Activated naive CD4-positive, alpha-beta T cell treated with Interleukin-2 at 50 U/mL for 16 hours (primary cell): ENCODE measurements at regions not wholly inside any gene's neighbourhood (a gene's known extent, or its start where the extent isn't known, plus 50 kb on each side); places are given as distances from the start of the nearest gene placed in this dataset.

Experiments
- DNase-seq: peaks from one replicate; pipeline ENCODE4 v3.0.0-alpha.2; 2020

DNA sequence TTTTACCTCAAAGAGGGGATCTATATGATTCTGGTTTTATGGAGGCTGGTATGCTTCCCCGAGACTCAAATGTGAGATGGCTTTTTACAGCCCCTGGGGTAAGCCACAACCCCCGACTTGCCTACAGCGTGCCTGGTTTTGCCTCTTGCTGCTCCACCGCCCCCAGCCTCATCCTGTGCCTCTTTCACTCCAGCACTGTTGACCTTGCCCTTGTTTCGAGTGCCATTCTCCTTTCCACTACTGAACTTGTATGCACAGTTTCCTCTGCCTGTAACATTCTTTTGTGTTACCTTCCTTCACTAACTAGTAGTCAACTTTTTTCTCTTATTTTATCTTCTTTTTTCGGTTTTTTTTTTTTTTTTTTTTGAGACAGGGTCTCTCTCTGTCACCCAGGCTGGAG, 219.0 kb upstream of the ZBED5 start:
- DNase-seq, result no peak

DNA sequence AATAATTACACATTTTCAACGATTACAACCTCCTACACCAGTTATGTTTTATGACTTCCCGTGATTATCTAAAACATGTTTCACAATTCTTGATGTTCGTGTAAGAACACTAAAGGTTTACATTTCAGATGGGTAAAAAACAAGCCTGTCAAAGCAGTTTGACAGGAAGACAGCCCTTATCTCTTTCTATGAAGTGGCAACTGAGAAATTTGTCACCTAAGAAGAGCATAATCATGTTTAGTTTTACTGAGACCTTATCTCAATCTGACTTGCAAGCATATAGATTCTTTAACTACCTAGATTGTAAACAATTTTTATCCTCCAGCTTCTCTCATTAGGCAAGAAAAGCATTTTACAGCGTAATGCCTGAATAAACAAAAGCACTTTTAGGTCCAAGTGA, 218.4 kb upstream of the ZBED5 start:
- DNase-seq, result no peak

DNA sequence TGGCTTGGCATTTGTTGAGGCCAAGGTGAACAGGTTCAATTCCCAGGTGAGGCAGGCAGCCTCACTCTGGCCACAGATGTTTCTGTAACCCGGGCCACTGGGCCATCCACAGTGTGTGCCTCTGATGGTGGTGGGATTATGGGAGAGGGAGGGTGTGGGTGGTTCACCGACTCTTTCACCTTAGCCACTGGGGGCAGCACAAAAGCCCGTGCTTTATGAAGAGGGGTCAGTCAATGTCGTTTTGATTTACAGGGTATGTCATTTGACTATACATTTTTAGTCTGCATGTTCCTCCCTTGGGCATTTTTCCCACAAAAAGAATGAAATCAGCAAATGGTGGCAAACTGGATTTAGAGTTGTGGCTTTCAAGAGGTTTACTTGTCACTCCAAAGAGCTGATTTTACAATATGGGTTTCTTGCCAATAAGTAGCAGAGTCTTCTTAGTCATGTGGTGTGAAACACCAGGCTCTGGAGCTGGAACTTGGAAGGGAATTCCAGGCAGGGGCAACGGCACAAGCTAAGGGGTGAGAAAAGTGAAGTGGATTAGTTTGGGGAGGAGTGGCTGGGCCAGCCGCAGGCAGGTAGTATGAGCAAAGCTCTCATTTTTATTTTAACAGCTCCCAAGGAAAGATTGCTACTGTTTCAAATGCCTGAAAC, 217.8 kb upstream of the ZBED5 start:
- DNase-seq, result no peak

DNA sequence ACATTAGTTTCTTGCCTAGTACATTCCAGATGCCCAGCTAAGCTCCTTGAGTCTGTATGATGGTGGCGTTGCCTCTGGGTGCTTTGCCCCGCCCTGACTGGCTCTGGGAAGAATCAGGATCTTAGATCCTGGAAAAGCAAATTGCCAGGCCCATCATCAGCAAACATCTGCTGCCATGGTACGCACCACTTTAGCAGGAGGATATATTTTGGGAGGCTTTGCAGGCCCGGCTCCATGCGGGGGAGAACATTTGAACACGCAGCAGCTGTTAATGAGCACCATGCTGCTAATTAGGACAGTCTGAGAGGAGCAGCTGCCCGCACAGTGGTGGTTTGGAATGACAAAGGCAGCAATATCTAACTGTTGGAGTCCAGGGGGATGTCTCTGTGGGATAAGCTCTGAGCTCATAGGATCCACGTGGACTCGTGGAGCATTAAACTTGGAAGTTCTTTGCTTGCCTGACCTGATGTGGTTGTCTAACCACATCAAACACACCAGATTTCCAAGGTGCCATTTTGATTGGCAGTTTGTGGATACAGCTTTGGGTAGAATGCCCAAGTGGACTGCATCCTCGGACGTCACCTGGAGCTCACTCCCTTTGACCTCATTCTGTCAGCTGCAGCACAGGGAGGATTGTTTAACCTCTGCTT, 217.0 kb upstream of the ZBED5 start:
- no peak for DNase-seq

DNA sequence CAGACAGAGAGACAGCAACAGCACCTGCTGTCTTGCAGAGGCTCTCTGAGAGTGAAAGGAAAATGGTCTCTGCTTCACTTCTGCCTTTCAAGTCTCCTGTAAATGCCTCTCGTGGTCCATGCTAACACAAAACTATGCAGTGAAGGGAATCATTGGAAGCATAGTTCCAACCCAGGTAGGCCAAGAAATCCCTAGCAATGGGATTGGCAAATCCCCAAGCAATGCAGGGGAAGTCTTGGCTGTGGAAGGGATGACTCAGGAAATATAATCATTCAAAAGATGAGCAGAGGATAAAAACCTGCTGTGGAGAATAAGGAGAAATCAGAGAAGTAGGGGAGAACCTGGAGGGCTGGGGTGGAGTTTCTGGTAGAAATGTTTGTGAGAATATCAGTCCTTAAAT, 216.1 kb upstream of the ZBED5 start:
- DNase-seq, result no peak

DNA sequence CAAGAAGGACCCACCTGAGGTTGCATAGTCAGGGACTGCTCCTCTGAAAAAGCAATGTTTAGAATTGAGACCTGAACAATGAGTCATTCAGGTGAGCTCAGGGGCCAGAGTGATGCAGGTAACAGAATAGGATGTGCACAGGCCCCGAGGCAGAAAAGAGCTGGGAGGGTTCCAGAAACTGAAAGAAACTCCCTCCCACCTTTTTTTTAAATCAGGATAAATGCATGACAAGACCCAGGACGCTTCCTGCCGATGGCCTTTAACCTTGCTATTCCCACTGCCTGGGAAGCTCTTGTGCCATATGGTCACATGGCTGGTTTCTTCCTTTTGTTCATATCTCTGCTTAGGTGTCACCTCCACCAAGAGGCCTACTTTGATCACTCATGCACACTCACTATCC, 214.2 kb upstream of the ZBED5 start:
- no peak for DNase-seq

DNA sequence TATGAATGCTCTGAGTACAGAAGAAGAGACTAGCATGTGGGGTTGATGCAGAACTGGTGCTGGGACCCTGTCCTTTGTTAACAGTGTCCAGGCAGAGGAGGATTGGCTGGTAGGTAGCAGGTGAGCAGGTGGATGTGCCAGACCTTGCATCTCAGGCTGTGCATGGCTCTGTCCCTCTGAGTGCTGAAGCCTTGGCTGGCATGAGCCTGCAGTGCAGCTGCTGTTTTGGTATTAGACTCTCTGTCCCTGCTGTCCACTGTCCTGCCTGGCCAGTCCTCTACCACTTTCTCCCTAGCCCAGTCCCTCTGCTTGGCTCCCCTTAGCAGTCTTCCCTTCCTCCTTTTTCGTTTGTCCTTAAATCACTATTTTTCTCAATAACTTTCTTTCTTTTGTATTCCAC, 213.6 kb upstream of the ZBED5 start:
- DNase-seq, result no peak

DNA sequence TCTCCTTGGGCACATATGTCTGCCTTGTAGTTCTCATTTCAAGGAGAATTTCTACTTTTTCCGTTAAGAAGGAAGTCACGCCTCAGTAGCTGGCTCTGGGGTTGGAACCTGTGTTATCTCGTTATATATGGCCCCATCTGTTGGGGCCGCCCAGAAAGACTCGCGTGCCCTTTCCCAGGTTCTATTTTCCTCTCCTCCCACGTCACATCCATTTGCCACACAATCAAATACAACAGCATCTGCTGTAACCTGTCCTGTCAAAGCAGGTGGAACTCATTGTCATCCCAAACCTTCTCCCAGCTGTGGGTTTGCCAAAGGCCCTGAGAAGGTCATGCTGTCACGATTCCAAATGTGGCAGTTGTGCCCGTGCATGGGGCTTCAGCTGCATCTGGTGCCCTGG, 213.1 kb upstream of the ZBED5 start:
- DNase-seq, result no peak

DNA sequence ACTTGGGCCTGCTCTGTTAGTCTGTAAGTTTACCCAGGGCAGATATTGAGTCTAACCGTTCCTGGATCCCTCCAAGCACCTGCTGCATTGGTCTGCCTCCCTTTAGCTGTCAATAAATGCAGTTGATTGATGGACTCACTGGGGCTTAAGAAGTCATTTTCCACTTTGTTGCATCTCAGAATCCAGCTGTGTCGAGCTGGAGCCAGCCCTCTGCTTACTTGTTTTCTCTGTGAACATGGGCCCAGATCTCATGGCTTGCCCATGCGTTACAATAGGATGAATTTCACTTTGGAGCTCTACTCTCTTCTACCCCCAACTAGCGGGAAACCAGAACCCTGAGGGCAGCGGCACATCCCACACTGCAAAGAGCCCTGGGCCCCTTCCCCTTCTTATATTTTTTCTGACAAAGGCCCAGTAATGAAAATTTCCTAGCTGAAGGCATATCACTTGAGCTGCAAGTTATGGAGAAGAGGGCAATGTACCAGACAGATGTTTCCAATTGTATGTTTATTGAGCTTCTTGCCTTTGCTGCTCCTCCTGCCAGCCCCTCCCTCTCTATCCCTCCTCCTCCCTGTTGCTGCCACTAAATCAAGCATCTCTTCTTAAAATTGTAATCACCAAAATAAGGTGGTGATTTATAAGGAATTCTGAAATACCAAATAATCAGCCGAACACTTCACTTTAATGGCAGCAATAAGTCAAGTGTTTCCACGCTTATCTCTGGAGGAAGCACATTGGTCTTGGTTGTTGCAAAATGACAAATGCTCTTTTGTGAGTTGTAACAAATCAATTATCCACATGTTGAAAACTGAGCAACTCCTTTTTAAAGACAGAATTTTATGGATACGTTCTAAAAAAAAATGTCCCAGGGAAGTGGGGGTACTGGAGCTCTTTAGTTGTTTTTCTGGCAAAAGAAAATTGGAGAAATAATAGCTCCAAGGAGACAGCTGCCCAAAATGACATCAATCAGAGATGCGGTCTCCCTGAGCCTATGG, 212.3 kb upstream of the ZBED5 start:
- no peak for DNase-seq

DNA sequence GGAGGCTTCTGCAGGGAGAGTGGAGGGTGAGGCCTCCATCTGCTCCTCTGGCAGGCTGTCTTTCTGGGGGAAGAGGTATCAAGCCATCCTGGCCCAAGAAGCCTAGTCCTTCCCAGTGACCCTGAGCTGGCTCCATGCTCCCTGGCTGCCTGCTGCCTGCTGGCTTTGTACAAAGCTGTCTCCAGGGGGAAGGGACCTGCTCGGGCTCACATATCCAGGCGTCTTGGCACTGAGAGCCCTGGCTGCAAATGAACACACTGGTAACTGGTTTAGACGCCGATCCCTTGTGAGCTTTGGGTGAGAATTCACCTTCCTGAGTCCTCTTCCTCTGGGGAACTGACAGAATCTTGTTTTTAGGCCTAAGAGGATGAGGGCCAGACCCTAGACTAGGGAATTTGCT, 210.3 kb upstream of the ZBED5 start:
- no peak for DNase-seq

DNA sequence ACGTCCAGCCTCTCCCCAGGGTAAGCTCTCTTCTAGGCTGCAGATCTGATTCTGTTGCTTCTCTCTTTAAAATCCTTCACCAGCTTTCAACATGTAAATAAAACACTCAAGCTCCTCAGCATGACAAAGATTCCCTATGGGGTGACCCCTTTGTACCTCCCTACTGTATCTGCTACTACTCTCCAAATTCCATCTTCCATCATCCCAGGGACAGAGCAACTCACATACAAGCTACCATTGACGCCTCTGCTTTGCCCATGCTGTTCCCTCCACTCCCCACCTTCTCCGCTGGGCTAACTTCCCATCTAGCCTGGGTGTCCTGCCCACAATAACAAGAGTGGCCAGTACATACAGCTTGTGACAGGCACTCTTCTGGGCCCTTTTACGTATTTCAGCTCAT, 207.5 kb upstream of the ZBED5 start:
- DNase-seq, result no peak

DNA sequence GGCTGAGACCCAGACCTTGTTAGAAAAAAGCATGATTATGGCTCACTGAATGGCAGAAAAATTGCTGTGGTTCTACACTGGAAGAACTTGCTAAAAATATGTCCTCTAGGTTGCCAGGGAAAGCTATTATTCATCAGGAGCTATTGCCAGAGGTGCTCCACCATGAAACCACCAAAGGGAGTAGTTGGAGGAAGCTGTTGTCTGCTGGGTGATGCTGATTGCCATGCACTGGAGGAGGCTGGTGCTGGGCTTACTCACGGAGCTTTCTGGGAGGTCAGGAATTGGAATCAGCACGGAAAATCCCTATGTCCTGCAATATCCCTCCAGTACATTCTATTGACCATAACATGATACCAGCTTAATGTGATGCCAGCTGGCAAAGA, 199.6 kb upstream of the ZBED5 start:
- DNase-seq, result no peak

DNA sequence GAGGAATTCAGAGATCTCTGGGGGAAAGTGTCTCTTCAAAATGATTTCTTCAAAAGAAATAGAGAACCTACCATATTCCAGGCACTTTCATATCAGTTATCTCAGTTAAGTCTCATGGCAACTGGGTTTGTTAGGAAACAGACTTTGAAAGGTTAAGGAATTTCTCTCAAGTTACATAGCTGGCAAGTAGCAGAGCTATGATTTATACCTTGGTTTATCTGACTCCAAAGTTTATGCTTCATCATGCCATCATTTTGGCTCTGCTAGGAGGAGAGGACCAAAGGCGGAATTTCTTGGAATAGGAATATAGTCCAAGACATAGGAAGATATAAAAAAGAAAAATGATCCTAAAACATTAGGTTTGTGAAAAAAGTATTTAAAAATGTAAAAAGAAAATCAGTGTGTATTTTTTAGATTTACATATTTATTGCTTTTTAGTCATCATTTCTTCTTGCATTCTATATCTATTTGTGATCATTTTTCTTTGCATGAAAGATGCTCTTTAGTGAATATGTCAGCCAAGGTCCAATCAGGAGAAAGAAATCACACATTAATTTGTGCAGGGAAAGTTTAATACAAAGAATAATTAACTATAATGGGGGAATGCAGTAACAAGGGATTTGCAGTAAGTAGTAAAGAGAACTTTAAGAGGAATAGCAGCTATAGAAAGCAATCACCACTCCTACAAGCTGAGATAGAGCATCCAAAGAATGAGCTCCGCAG, 199.1 kb upstream of the ZBED5 start:
- no peak for DNase-seq

DNA sequence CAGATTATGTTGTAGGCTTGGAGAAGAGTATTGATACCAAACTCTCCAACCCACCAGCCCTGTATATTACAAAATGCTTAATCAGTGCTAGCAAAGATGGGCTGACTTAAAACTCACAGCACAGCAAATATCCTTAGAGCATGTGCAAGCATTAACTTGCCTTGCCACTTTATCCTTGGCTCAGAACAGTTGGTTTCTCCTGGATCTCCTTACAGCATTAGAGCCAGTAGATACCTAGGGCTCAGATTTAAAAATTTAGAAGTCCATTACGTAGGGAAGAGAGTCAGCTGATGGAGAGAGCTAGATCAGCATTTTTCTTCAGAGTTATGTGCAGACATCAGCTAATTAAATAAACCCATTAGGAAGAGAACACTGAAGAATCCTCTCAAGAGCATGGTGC, 198.5 kb upstream of the ZBED5 start:
- no peak for DNase-seq

DNA sequence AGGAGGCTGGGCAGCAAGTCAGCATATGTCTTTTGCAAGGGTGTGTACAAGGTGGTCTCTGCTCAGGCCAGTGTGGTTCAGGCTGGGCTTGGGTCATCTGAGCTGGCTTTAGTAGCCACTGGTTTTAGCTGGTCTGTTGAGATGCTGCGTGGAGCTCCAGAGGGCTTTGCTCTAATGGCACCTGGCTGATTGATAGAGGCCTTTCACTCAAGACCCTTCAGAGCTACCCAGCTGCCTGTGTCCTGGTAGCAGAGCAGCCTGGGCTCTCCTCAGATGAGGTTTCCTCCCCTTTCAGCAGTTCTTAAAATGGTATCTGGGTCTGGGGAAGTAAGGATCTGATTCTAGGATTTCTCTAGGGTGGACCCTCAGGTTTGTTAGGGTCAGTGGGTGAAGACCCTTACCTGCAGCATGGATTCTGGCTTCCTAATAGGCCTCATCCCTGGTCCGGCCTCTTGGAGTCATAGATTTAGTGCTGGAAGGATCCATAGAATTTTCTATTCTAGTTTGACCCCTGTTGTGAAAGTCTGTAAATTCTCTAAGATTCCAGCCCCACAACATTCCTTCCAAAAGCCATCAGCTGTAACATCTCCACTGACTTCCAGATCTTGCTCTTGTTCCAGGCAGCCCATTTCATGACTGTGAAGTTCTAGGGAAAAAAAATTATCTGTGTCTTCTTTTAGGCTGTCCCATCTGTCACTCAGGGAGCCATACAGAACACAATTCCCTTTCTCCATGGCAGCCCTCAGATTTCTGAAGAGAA, 190.2 kb upstream of the ZBED5 start:
- no peak for DNase-seq

DNA sequence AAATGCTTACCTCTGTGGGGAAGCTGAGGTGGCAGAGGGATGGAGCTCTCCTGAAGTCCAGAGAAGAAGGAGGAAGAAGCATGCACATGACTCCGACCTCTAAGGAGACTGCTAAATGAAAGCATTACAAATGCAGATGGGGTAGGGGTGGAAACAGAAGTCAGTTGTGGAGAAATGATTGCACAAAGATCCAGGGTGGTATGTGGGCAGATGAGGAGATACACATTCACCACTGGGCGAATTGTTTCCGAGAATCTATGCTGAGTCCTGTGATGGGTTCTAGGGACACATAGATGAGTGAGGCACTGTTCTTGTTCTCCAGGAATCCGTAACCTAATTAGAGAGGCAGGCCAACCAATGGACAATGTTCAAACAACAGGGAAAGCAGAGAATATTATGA, 188.9 kb upstream of the ZBED5 start:
- DNase-seq, result no peak

DNA sequence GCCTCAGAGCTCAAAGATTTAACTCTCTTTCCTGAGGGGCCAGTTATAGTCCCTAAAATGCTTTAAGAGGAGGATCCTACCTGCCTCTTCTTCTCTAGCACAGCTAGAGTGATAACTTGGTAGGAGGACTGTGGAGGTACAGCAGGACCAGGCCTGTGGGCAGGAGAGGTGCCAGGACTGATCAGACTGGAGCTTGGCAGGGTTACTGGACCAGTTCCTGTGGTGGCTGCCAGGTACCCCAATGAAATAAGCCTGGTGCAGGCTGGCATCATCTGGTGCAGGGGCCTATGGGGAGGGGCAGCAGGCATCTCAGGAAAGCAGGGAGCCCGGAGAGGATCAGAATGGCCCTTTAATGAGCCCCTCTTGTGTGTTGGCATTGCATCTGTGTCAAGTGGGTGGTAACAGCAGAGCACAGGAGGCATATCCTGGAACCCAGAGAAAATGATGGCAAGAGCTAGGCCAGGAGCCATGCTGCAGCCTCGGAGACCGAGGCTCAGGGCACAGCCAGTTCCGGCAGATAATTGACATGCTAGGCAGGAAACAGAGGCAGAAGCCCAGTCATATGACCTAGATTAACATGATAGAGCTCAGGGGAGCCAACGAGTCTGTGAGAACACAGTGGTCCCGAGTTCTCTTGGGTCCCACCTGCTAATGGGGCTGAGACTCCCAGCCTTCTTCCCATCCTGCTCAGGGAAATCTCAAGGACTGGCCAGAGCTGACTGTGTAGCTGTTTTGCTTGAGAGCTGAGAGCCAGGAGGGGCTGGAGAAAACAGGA, 187.5 kb upstream of the ZBED5 start:
- no peak for DNase-seq

DNA sequence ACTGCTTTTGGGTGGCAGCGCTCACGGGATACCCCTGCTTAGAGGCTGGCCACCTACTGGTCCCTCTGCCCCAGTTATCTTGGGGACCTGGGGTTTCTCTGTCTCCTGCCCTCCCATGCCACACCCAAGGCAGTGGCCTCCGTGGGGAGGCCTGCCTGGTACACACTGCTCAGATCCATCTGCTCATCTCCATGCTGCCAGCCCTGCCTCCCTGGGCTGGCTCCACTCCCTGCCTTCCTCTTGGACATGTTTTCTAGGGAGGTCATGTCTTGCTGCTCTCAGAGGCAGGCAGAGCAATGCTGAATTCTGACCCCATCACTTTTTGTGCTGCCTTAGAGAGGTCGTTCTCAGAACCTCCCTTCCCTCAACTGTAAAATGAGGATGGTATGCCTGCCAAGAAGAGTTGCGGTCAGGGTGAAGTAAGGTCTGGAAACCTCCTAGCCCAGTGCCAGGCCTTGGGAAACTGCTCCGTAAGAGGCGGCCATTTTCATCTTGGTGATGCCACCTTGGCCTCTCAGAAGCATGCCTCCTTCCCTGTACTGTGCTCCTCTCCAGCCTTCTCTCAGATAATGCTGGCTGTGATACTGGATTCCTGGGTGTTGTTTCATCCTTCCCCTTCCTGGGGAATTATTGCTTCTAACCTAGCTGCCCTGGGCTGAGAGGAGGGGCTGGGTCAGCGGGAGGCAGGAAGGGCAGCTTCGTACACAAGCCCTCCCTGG, 186.4 kb upstream of the ZBED5 start:
- DNase-seq, result no peak

DNA sequence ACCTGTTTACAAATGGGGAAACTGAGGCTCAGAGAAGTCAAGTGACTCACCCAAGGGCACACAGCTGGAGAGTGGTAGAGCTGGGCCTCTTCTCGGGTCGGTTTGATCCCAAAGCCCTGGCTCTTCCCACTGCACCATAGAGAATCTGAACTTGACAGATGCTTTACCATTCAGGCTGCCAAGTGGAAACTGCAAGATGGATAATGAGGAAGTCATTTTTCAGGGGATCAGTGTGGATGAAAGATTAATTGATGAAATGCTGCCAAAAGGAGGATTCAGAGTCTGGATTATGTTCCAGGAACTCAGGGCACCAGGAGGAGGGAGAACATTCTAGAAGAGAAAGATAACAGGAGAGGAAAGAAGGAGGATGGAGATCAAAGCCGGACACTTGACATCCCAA, 185.9 kb upstream of the ZBED5 start:
- no peak for DNase-seq

DNA sequence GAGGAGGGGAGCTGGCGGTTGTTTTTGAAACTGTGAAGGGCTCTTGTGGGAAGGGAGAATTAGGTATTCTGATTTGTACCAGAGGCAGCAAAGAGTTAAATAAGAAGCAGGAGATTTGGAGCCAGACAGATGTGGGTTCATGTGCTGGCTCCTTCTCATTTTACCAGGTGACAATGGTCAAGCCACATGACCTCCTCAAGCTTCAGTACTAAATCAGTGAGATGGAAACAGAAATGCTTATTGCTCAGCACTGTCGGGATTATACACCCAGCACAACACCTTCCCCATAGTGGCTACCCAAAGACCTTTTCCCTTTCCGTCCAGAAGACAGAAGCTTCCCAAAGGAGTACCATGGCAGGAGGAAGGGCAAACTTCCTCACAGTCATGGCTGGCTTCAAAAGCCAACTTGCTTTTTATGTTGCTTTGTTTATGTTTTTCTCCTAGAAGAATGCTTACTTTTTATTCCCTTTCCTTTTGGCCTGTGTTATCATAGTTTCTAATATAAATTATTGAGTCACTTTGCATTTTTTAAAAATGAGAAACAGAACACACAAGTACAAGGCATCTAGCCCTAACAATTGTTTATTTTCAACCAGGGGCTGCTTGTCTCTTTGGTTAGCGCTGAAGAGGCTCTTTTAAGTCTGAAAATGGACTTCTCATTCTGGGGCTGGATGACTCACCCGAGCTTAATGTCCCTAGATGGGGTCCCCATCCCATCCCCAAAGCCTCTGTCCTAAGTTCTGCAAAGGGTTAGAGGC, 181.5 kb upstream of the ZBED5 start:
- DNase-seq, result no peak
